Mesenchymal stem cell (in vitro differentiated cells and primary cell): ENCODE measurements at regions not wholly inside any gene's neighbourhood (a gene's known extent, or its start where the extent isn't known, plus 50 kb on each side); places are given as distances from the start of the nearest gene placed in this dataset.

Experiments used
- DNase-seq: peaks from one replicate; pipeline ENCODE4 v3.0.0-alpha.2; 2013
- H2AFZ ChIP-seq: one replicate; pipeline ENCODE4 v1.6.1; 2013; ENCODE audit warnings: low read depth, mild to moderate bottlenecking, control low read depth, inconsistent platforms, low read length, moderate library complexity
- H2AK5ac ChIP-seq: 2 replicates; pipeline ENCODE4 v1.6.1; 2013; ENCODE audit warnings: low read length, moderate library complexity, mild to moderate bottlenecking, inconsistent platforms; ENCODE audit not compliant: severe bottlenecking
- H2BK120ac ChIP-seq: one replicate; pipeline ENCODE4 v1.6.1; 2013; ENCODE audit warnings: low read depth, mild to moderate bottlenecking, inconsistent platforms, low read length, moderate library complexity
- H2BK12ac ChIP-seq, 2 experiments: one replicate each; pipeline ENCODE4 v1.6.1; 2013; ENCODE audit warnings: inconsistent platforms in 2 of 2, low read length in 2 of 2, mild to moderate bottlenecking in 2 of 2, moderate library complexity in 2 of 2, control low read depth in 1 of 2
- H2BK15ac ChIP-seq: one replicate; pipeline ENCODE4 v1.6.1; 2013; ENCODE audit warnings: mild to moderate bottlenecking, low read depth, inconsistent platforms; ENCODE audit not compliant: poor library complexity, severe bottlenecking
- H2BK5ac ChIP-seq: 2 replicates; pipeline ENCODE4 v1.6.1; 2013; ENCODE audit warnings: low read depth, mild to moderate bottlenecking, low read length, control low read depth, inconsistent platforms; ENCODE audit not compliant: poor library complexity, severe bottlenecking
- H3K14ac ChIP-seq, 2 experiments: one replicate each; pipeline ENCODE4 v1.6.1; 2013; ENCODE audit warnings: inconsistent platforms in 2 of 2, low read length in 2 of 2, control low read depth in 1 of 2, mild to moderate bottlenecking in 1 of 2, moderate library complexity in 1 of 2
- H3K18ac ChIP-seq, 2 experiments: one replicate each; pipeline ENCODE4 v1.6.1; 2013; ENCODE audit warnings: inconsistent platforms in 2 of 2, low read length in 2 of 2, control low read depth in 1 of 2, low read depth in 1 of 2, mild to moderate bottlenecking in 1 of 2
- H3K23ac ChIP-seq, 2 experiments: one replicate each; pipeline ENCODE4 v1.6.1; 2013; ENCODE audit warnings: inconsistent platforms in 2 of 2, low read length in 2 of 2, mild to moderate bottlenecking in 2 of 2, moderate library complexity in 2 of 2, control low read depth in 1 of 2
- H3K27ac ChIP-seq: 2 replicates; pipeline ENCODE4 v1.5.1; 2013; ENCODE audit warnings: mild to moderate bottlenecking, moderate library complexity, low read length, control low read depth, inconsistent platforms; ENCODE audit not compliant: poor library complexity, severe bottlenecking
- H3K27me3 ChIP-seq, 2 experiments: 2 replicates each; pipeline versions ENCODE4 v1.6.1 to v1.7.0; 2013; ENCODE audit warnings: low read length in 2 of 2, mild to moderate bottlenecking in 2 of 2, moderate library complexity in 2 of 2, control low read depth in 1 of 2, inconsistent platforms in 1 of 2; ENCODE audit not compliant: control insufficient read depth in 1 of 2, insufficient read depth in 1 of 2
- H3K36me3 ChIP-seq, 2 experiments: 2 replicates each; pipeline versions ENCODE4 v1.6.1 to v1.7.0; 2013; ENCODE audit warnings: low read length in 2 of 2, control low read depth in 1 of 2, inconsistent platforms in 1 of 2, low read depth in 1 of 2, mild to moderate bottlenecking in 1 of 2; ENCODE audit not compliant: insufficient read depth in 2 of 2, control insufficient read depth in 1 of 2
- H3K4ac ChIP-seq, 2 experiments: one replicate each; pipeline ENCODE4 v1.6.1; 2013; ENCODE audit warnings: inconsistent platforms in 2 of 2, low read length in 2 of 2, mild to moderate bottlenecking in 2 of 2, moderate library complexity in 2 of 2, control low read depth in 1 of 2, low read depth in 1 of 2
- H3K4me1 ChIP-seq: 2 replicates; pipeline ENCODE4 v1.6.1; 2013; ENCODE audit warnings: low read depth, low read length, control low read depth; ENCODE audit not compliant: control insufficient read depth, insufficient read depth
- H3K4me2 ChIP-seq: 2 replicates; pipeline ENCODE4 v1.6.1; 2013; ENCODE audit warnings: low read length, mild to moderate bottlenecking, inconsistent platforms; ENCODE audit not compliant: poor library complexity, severe bottlenecking
- H3K4me3 ChIP-seq, 2 experiments: 2 replicates each; pipeline versions ENCODE4 v1.5.1 to v1.7.0; 2013; ENCODE audit warnings: low read length in 2 of 2, mild to moderate bottlenecking in 2 of 2, control low read depth in 1 of 2, low read depth in 1 of 2; ENCODE audit not compliant: insufficient read depth in 1 of 2
- H3K79me1 ChIP-seq: replicated peaks from 2 replicates; pipeline ENCODE4 v1.6.1; 2013; ENCODE audit warnings: mild to moderate bottlenecking, control low read depth, low read length, inconsistent platforms; ENCODE audit not compliant: poor library complexity, severe bottlenecking
- H3K9ac ChIP-seq: 2 replicates; pipeline ENCODE4 v1.7.0; 2013; ENCODE audit warnings: mild to moderate bottlenecking, low read length, moderate library complexity
- H3K9me3 ChIP-seq: 2 replicates; pipeline ENCODE4 v1.7.0; 2013; ENCODE audit warnings: mild to moderate bottlenecking, low read length; ENCODE audit not compliant: control insufficient read depth
- H4K8ac ChIP-seq: one replicate; pipeline ENCODE4 v1.6.1; 2013; ENCODE audit warnings: inconsistent platforms, mild to moderate bottlenecking, low read length, moderate library complexity
- H4K91ac ChIP-seq: one replicate; pipeline ENCODE4 v1.6.1; 2013; ENCODE audit warnings: mild to moderate bottlenecking, low read length, inconsistent platforms
- WGBS: methylation state at CpG from one replicate; pipeline ENCODE4 v1.1.7; 2013; ENCODE audit warnings: mixed read lengths; 5-methylcytosine and 5-hydroxymethylcytosine counted together

DNA sequence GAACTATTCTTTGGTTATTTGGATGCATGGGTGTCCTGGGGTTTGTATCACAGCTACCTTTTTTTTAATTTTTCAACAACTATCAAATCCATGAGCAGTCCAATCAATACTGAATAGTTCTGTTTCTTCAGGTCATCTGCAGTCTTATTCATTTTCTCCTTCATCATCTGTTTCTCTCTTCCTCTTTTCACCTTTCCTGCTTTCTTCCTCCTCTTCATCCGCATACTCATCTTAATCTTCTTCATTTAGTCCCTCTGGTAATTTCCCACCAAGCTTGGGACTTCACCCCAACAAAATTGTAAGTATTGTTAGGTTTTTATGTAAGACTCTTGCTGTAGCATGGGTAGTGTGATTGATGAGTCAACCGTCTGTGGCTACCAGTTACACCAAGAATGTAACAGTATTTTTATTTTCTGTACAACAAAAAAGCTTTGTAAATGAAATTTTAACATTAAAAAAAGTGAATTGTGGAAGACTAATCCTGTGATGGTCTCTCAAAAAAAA, 184.1 kb upstream of the RNPC3 start:
- Histone ChIP-seq H3K4me2 (no peak overlapping the region), H3K23ac (no peak overlapping the region), H4K8ac (no peak overlapping the region), H3K4me1 (no peaks in the 10 kb centered on the region), H2BK15ac (no peak overlapping the region), H2BK120ac (no peak overlapping the region), H3K4me3 (no peak overlapping the region), H3K14ac (no peak overlapping the region), H3K79me1 (no peaks in the 10 kb centered on the region), H3K9ac (no peak overlapping the region), H3K18ac (no peak overlapping the region), H3K36me3 (no peaks in the 10 kb centered on the region), H2AFZ (no peak overlapping the region), H2AK5ac (no peak overlapping the region), H2BK5ac (no peak overlapping the region), H4K91ac (no peak overlapping the region), H3K27ac (no peak overlapping the region), H3K9me3 (no peaks in the 10 kb centered on the region), H2BK12ac (no peak overlapping the region), H3K4ac (no peak overlapping the region), H3K27me3 (no peaks in the 10 kb centered on the region)
- WGBS: no CpG with 5 or more reads among the region's 2 CpGs
- no peak for DNase-seq

DNA sequence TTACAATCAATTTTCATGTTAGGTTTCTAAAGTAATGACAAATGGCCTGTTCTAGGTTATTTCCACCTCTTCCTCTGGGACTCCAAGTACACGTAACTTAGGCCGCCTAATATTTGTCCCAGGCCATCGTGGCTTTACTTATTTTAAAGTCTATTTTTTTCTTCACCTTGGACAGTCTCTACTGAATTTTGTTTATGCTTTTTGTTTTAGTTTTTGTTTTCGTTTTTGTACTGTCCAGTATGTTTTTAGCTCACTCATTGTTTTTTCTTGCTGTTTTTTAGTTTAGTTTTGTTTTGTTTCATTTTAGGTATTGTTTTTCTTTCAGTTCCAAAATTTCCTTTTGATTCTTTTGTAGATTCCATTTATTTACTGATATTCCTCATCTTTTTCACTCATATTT, 187.7 kb upstream of the RNPC3 start:
- 92% methylated on average over 3 of the region's 4 CpGs for WGBS
- Histone ChIP-seq H3K4me3 (no peak overlapping the region), H3K9me3 (no peaks in the 10 kb centered on the region)

GRCh38 chr1:103336408-103336807, 189.1 kb upstream of the RNPC3 start:
- H2BK15ac ChIP-seq: no peak overlapping the region
- H3K4me1 ChIP-seq: no peaks in the 10 kb centered on the region
- no peak overlapping the region for H2BK120ac ChIP-seq
- no peak overlapping the region for H2AK5ac ChIP-seq
- no peak overlapping the region for H3K4me3 ChIP-seq
- no peak overlapping the region for H2BK5ac ChIP-seq
- no CpG with 5 or more reads among the region's 1 CpG for WGBS
- H4K91ac ChIP-seq: no peak overlapping the region
- no peak overlapping the region for H3K9ac ChIP-seq
- H2AFZ ChIP-seq: no peak overlapping the region
- no peak for DNase-seq
- no peak overlapping the region for H3K23ac ChIP-seq
- no peak overlapping the region for H3K4me2 ChIP-seq
- no peak overlapping the region for H3K14ac ChIP-seq
- H4K8ac ChIP-seq: no peak overlapping the region
- H3K27ac ChIP-seq: no peak overlapping the region
- no peaks in the 10 kb centered on the region for H3K9me3 ChIP-seq
- H3K27me3 ChIP-seq: no peaks in the 10 kb centered on the region
- no peak overlapping the region for H3K4ac ChIP-seq
- H3K79me1 ChIP-seq: no peaks in the 10 kb centered on the region
- no peaks in the 10 kb centered on the region for H3K36me3 ChIP-seq
- no peak overlapping the region for H2BK12ac ChIP-seq
- no peak overlapping the region for H3K18ac ChIP-seq

More for the DNA sequence above, 187.7 kb upstream of the RNPC3 start:
- no peaks in the 10 kb centered on the region for H3K27me3 ChIP-seq
- H3K4me2 ChIP-seq: no peak overlapping the region
- H2BK12ac ChIP-seq: no peak overlapping the region
- H3K27ac ChIP-seq: no peak overlapping the region
- no peak overlapping the region for H3K14ac ChIP-seq
- DNase-seq: no peak
- H3K36me3 ChIP-seq: no peaks in the 10 kb centered on the region
- no peak overlapping the region for H3K4ac ChIP-seq
- H2AFZ ChIP-seq: no peak overlapping the region
- no peaks in the 10 kb centered on the region for H3K79me1 ChIP-seq
- H2BK15ac ChIP-seq: no peak overlapping the region
- H3K4me1 ChIP-seq: no peaks in the 10 kb centered on the region
- H4K8ac ChIP-seq: no peak overlapping the region
- H4K91ac ChIP-seq: no peak overlapping the region
- no peak overlapping the region for H3K18ac ChIP-seq
- H3K23ac ChIP-seq: no peak overlapping the region
- H3K9ac ChIP-seq: peak overlapping the region; percentile 11
- no peak overlapping the region for H2BK120ac ChIP-seq
- no peak overlapping the region for H2BK5ac ChIP-seq
- H2AK5ac ChIP-seq: no peak overlapping the region

DNA sequence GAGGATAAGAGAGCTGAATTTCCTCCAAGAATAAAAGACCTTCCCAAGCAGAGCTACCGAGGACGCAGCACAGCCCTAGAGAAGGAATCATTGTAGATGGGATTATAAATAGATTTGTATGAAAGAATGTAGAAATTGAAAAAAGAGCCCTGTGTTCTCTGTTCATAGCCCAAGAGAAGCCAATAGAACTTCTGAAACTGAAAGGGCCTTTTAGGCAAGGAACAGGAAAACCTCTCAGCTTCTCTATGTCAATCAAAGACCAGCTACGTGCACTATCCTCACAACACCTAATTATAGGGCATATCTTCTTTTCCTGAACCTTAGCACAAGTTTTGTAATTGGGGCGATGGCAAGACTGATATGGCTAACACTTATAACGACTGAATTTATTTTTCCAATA, 192.4 kb upstream of the RNPC3 start:
- Histone ChIP-seq H2AK5ac (no peak overlapping the region), H3K27ac (no peak overlapping the region), H2BK15ac (no peak overlapping the region), H3K79me1 (no peaks in the 10 kb centered on the region), H4K8ac (no peak overlapping the region), H3K4me2 (no peak overlapping the region), H2AFZ (no peak overlapping the region), H2BK5ac (no peak overlapping the region), H3K9ac (no peak overlapping the region), H3K4me1 (no peaks in the 10 kb centered on the region), H3K27me3 (no peaks in the 10 kb centered on the region), H3K4ac (no peak overlapping the region), H3K9me3 (no peaks in the 10 kb centered on the region), H3K36me3 (no peaks in the 10 kb centered on the region), H3K4me3 (no peak overlapping the region), H3K23ac (no peak overlapping the region), H3K14ac (no peak overlapping the region), H2BK120ac (no peak overlapping the region), H3K18ac (no peak overlapping the region), H2BK12ac (no peak overlapping the region), H4K91ac (no peak overlapping the region)
- DNase-seq: no peak
- 89% methylated on average over 4 of the region's 5 CpGs for whole genome bisulfite sequencing
